ENCODE measurements at regions not wholly inside any gene's neighbourhood (a gene's known extent, or its start where the extent isn't known, plus 50 kb on each side); places are given as distances from the start of the nearest gene placed in this dataset.

GRCh38 chr12:89098441-89099112, 253.7 kb downstream of the DUSP6 start:
- no peak for DNase-seq (ENCODE audit: low read depth)

- DNase-seq (ENCODE audit: low read depth), result no peak
Observed at GRCh38 chr12:89092297-89092696, 260.0 kb downstream of the DUSP6 start.

GRCh38 chr12:89091293-89091841, 260.9 kb downstream of the DUSP6 start:
- DNase-seq (ENCODE audit: low read depth), result no peak

- DNase-seq (ENCODE audit: low read depth), result no peak
Observed at GRCh38 chr12:89089264-89089663, 263.0 kb downstream of the DUSP6 start.

GRCh38 chr12:89087876-89088275, 264.4 kb downstream of the DUSP6 start:
- no peak for DNase-seq (ENCODE audit: low read depth)

- no peak for DNase-seq (ENCODE audit: low read depth)
Observed at GRCh38 chr12:89087149-89087825, 265.0 kb downstream of the DUSP6 start.

- DNase-seq (ENCODE audit: low read depth), result no peak
Observed at GRCh38 chr12:89085421-89085820, 266.9 kb downstream of the DUSP6 start.

GRCh38 chr12:89084751-89085150, 267.6 kb downstream of the DUSP6 start:
- no peak for DNase-seq (ENCODE audit: low read depth)

- no peak for DNase-seq (ENCODE audit: low read depth)
Observed at GRCh38 chr12:89083491-89083890, 268.8 kb downstream of the DUSP6 start.

- no peak for DNase-seq (ENCODE audit: low read depth)
Observed at GRCh38 chr12:89082370-89082753, 269.9 kb downstream of the DUSP6 start.

- DNase-seq (ENCODE audit: low read depth), result no peak
Observed at GRCh38 chr12:89081719-89082369, 270.5 kb downstream of the DUSP6 start.

- DNase-seq (ENCODE audit: low read depth), result no peak
Observed at GRCh38 chr12:89080793-89081465, 271.4 kb downstream of the DUSP6 start.

GRCh38 chr12:89075880-89076540, 276.3 kb downstream of the DUSP6 start:
- no peak for DNase-seq (ENCODE audit: low read depth)

GRCh38 chr12:89073659-89074058, 278.6 kb downstream of the DUSP6 start:
- no peak for DNase-seq (ENCODE audit: low read depth)

GRCh38 chr12:89073027-89073398, 279.3 kb downstream of the DUSP6 start:
- DNase-seq (ENCODE audit: low read depth), result peak; percentile 49

- DNase-seq (ENCODE audit: low read depth), result no peak
Observed at GRCh38 chr12:89072294-89073026, 279.8 kb downstream of the DUSP6 start.

GRCh38 chr12:89070603-89071002, 281.7 kb downstream of the DUSP6 start:
- no peak for DNase-seq (ENCODE audit: low read depth)

GRCh38 chr12:89069431-89069830, 282.9 kb downstream of the DUSP6 start:
- DNase-seq (ENCODE audit: low read depth), result no peak

GRCh38 chr12:89067421-89068187, 284.7 kb downstream of the DUSP6 start:
- DNase-seq (ENCODE audit: low read depth), result no peak

- no peak for DNase-seq (ENCODE audit: low read depth)
Observed at GRCh38 chr12:89064780-89065179, 287.5 kb downstream of the DUSP6 start.

- no peak for DNase-seq (ENCODE audit: low read depth)
Observed at GRCh38 chr12:89064151-89064550, 288.1 kb downstream of the DUSP6 start.
